ENCODE measurements at regions not wholly inside any gene's neighbourhood (a gene's known extent, or its start where the extent isn't known, plus 50 kb on each side); places are given as distances from the start of the nearest gene placed in this dataset.
A peak's percentile ranks its signal among the peaks of the same experiment; 100 is the strongest.

DNA sequence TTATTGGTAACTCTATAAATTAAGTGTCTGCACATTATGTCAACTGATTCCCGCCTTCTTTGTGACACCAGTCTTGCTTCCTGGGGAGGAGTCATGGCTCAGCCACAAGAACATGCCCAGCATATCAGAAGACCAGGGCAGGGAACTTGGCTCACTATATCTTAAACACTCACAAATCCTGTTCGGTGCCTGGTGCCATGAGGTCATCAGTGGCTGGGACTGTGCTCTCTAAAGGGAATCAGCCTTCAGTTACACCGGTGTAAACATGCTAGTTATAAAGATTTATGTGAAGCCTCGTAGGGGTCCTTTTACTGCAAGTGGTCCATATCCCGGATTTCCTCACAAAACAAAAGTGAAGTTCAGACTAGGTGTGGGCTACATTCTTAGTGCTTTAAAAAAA, 73.1 kb upstream of the ZNF521 start:
- no peaks in the 10 kb centered on the region for H3K4me1 ChIP-seq (ENCODE audit: insufficient read depth)
- no peak overlapping the region for H3K4me3 ChIP-seq
- peaks cover 4% of the 10 kb centered on the region for H3K27me3 ChIP-seq
- H2AFZ ChIP-seq = no peak overlapping the region
- H3K27ac ChIP-seq = no peak overlapping the region
- no peaks in the 10 kb centered on the region for H3K36me3 ChIP-seq (replicated peaks; ENCODE audit: insufficient read depth, low read depth)
- no peak for DNase-seq (ENCODE audit: low spot score)
- H3K4me2 ChIP-seq = no peak overlapping the region
- H4K20me1 ChIP-seq (ENCODE audit: insufficient read depth, poor library complexity, severe bottlenecking) = no peaks in the 10 kb centered on the region
- H3K79me2 ChIP-seq = no peaks in the 10 kb centered on the region
- WGBS (ENCODE audit: low lambda C conversion rate, missing lambda C conversion rate) = 50% methylated on average over 5 of the region's 5 CpGs
- H3K9me3 ChIP-seq (ENCODE audit: low read depth) = no peaks in the 10 kb centered on the region
- no peaks in the 10 kb centered on the region for H3K9me2 ChIP-seq (replicated peaks; ENCODE audit: insufficient read depth)
- no peak for TF ChIP-seq EZH2 (IDR thresholded peaks at IDR 0.05; ENCODE audit: borderline replicate concordance)
- TF ChIP-seq, protein P1, sequence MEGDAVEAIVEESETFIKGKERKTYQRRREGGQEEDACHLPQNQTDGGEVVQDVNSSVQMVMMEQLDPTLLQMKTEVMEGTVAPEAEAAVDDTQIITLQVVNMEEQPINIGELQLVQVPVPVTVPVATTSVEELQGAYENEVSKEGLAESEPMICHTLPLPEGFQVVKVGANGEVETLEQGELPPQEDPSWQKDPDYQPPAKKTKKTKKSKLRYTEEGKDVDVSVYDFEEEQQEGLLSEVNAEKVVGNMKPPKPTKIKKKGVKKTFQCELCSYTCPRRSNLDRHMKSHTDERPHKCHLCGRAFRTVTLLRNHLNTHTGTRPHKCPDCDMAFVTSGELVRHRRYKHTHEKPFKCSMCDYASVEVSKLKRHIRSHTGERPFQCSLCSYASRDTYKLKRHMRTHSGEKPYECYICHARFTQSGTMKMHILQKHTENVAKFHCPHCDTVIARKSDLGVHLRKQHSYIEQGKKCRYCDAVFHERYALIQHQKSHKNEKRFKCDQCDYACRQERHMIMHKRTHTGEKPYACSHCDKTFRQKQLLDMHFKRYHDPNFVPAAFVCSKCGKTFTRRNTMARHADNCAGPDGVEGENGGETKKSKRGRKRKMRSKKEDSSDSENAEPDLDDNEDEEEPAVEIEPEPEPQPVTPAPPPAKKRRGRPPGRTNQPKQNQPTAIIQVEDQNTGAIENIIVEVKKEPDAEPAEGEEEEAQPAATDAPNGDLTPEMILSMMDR (IDR thresholded peaks at IDR 0.05; ENCODE audit: poor library complexity) = no peak

DNA sequence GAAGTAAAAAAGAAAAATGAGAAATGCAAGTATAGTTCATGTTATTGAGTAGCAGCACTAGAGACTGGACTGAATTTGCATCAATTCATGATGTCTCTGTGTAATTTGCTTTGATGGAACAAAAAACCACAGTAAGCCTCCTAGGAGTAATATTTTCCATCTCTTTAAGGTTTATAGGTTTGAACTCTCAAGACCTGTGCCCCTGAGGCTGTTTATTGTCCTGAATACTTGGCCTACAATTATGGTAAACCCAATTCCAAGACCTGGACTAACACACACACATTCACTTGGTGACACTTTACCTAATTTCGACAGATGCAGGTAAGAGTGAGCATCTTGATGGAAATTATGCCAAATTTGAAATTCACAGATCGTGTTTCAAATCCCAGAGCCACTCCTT, 71.8 kb upstream of the ZNF521 start:
- Histone ChIP-seq H3K79me2 (no peaks in the 10 kb centered on the region), H3K36me3 (replicated peaks; ENCODE audit: insufficient read depth, low read depth) (no peaks in the 10 kb centered on the region), H2AFZ (no peak overlapping the region), H3K9me3 (ENCODE audit: low read depth) (no peaks in the 10 kb centered on the region), H3K4me3 (no peak overlapping the region), H3K4me1 (ENCODE audit: insufficient read depth) (no peaks in the 10 kb centered on the region), H4K20me1 (ENCODE audit: insufficient read depth, poor library complexity, severe bottlenecking) (no peaks in the 10 kb centered on the region), H3K27me3 (peaks cover 7% of the 10 kb centered on the region), H3K27ac (no peak overlapping the region), H3K9me2 (replicated peaks; ENCODE audit: insufficient read depth) (no peaks in the 10 kb centered on the region), H3K4me2 (no peak overlapping the region)
- TF ChIP-seq EZH2phosphoT487 (IDR thresholded peaks at IDR 0.05; ENCODE audit: low read depth, severe bottlenecking, unreplicated experiment) = no peak
- TF ChIP-seq, protein P1 (IDR thresholded peaks at IDR 0.05; ENCODE audit: poor library complexity) = no peak
- TF ChIP-seq EZH2 (IDR thresholded peaks at IDR 0.05; ENCODE audit: borderline replicate concordance) = no peak
- DNase-seq (ENCODE audit: low spot score) = no peak
- WGBS (ENCODE audit: low lambda C conversion rate, missing lambda C conversion rate) = 79% methylated on average over 2 of the region's 2 CpGs

DNA sequence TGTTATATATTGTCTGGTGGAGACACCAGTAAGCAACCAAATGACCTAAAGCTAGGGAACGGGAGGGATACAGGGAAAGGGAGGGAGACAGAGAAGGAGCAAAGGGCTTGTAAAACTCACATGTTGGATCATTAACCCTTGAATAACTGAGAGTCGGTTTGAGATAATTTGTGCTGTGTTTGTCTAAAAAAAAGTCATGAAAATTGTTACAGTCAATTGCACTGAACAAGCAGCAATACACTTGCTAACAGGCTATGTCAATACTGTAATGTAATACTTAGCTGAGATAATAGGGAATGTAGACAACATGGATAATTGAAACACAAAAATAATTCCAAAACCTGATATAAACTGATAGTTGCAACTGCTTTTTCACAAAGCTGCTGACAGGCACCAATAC, 71.3 kb upstream of the ZNF521 start:
- Histone ChIP-seq H3K27ac (no peak overlapping the region), H2AFZ (no peak overlapping the region), H3K4me1 (ENCODE audit: insufficient read depth) (no peaks in the 10 kb centered on the region), H3K4me2 (no peak overlapping the region), H3K9me3 (ENCODE audit: low read depth) (no peaks in the 10 kb centered on the region), H3K4me3 (no peak overlapping the region), H3K27me3 (peaks cover 7% of the 10 kb centered on the region), H3K36me3 (replicated peaks; ENCODE audit: insufficient read depth, low read depth) (no peaks in the 10 kb centered on the region), H3K9me2 (replicated peaks; ENCODE audit: insufficient read depth) (no peaks in the 10 kb centered on the region), H4K20me1 (ENCODE audit: insufficient read depth, poor library complexity, severe bottlenecking) (no peaks in the 10 kb centered on the region), H3K79me2 (no peaks in the 10 kb centered on the region)
- no peak for DNase-seq (ENCODE audit: low spot score)
- 30% methylated on average over 2 of the region's 2 CpGs for WGBS (ENCODE audit: low lambda C conversion rate, missing lambda C conversion rate)
- TF ChIP-seq, protein P1 (IDR thresholded peaks at IDR 0.05; ENCODE audit: poor library complexity) = no peak
- TF ChIP-seq EZH2phosphoT487 (IDR thresholded peaks at IDR 0.05; ENCODE audit: low read depth, severe bottlenecking, unreplicated experiment) = no peak
- TF ChIP-seq EZH2 (IDR thresholded peaks at IDR 0.05; ENCODE audit: borderline replicate concordance) = no peak

DNA sequence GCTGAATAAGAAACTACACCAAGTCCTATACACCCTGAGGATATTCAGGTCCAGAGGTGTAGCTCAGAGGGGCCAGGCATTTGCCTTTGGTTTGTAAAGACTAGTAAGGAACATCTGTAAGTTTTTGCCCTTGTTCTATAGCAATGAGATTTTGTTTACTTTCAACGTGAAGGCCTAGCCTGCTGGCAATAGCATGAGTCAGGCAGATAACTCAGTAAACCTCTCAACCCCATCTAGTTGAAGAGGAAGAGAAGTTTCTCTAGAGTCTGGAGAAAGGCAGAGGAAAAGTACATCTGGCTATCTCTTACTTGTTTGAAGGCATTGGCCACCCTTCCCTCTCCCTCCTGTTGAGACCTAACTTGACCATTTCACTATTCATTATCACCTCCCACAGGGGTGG, 70.3 kb upstream of the ZNF521 start:
- Histone ChIP-seq H3K9me2 (replicated peaks; ENCODE audit: insufficient read depth) (no peaks in the 10 kb centered on the region), H3K4me3 (no peak overlapping the region), H4K20me1 (ENCODE audit: insufficient read depth, poor library complexity, severe bottlenecking) (no peaks in the 10 kb centered on the region), H3K27ac (no peak overlapping the region), H3K4me1 (ENCODE audit: insufficient read depth) (no peaks in the 10 kb centered on the region), H2AFZ (no peak overlapping the region), H3K36me3 (replicated peaks; ENCODE audit: insufficient read depth, low read depth) (no peaks in the 10 kb centered on the region), H3K79me2 (no peaks in the 10 kb centered on the region), H3K27me3 (peaks cover 7% of the 10 kb centered on the region), H3K9me3 (ENCODE audit: low read depth) (no peaks in the 10 kb centered on the region), H3K4me2 (no peak overlapping the region)
- TF ChIP-seq, protein P1 (IDR thresholded peaks at IDR 0.05; ENCODE audit: poor library complexity) = no peak
- TF ChIP-seq EZH2 (IDR thresholded peaks at IDR 0.05; ENCODE audit: borderline replicate concordance) (no peak), EZH2phosphoT487 (IDR thresholded peaks at IDR 0.05; ENCODE audit: low read depth, severe bottlenecking, unreplicated experiment) (no peak)
- 36% methylated on average over 1 of the region's 1 CpG for WGBS (ENCODE audit: low lambda C conversion rate, missing lambda C conversion rate)
- DNase-seq (ENCODE audit: low spot score) = peak; percentile 12
